ENCODE measurements at regions not wholly inside any gene's neighbourhood (a gene's known extent, or its start where the extent isn't known, plus 50 kb on each side); places are given as distances from the start of the nearest gene placed in this dataset.

- TF ChIP-seq CTCF (IDR thresholded peaks at IDR 0.05; ENCODE audit: insufficient read depth, low read length) (no peak), SPI1 (IDR thresholded peaks at IDR 0.05; ENCODE audit: borderline replicate concordance, low read depth) (no peak), POLR2AphosphoS5 (IDR thresholded peaks at IDR 0.05; ENCODE audit: low read depth) (no peak), GABPA (IDR thresholded peaks at IDR 0.05; ENCODE audit: low read depth) (no peak), REST (IDR thresholded peaks at IDR 0.05; ENCODE audit: insufficient replicate concordance, low read depth) (no peak)
These were observed 231.4 kb downstream of the BUB3 start for GRCh38 chr10:123385508-123386080.
